HEK293 (cell line): ENCODE measurements at regions not wholly inside any gene's neighbourhood (a gene's known extent, or its start where the extent isn't known, plus 50 kb on each side); places are given as distances from the start of the nearest gene placed in this dataset.

Source experiments
- TF ChIP-seq, protein P1 (sequence below): fragments of 450-650 bp; formaldehyde crosslinking; IDR thresholded peaks from 2 replicates; pipeline ENCODE4 v1.5.1; 2016; ENCODE audit warnings: missing biosample characterization, missing genetic modification characterization
- TF ChIP-seq, protein P2 (sequence below): fragments of 450-650 bp; formaldehyde crosslinking; IDR thresholded peaks from 2 replicates; pipeline ENCODE4 v1.5.1; 2016; ENCODE audit warnings: missing biosample characterization, missing genetic modification characterization

DNA sequence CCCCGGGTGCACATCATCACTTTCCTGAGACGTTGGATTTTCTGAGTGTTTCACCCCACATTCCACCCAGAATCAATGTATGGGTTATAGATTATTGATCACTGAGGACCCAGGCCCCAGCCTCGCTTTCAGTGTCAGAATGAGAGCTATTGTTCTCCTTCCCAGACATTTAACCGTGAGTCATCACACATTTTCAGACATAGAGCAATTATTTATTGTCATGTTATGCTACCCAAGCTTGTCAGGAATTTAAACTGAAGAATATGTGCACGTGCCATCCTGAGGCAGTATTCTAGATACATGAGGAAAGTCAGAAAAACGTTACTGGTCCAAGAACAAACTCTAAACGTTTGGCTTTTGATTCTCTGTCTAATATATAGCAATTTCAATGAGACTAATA, 276.6 kb upstream of the ZNF507 start:
- TF ChIP-seq, protein P1, sequence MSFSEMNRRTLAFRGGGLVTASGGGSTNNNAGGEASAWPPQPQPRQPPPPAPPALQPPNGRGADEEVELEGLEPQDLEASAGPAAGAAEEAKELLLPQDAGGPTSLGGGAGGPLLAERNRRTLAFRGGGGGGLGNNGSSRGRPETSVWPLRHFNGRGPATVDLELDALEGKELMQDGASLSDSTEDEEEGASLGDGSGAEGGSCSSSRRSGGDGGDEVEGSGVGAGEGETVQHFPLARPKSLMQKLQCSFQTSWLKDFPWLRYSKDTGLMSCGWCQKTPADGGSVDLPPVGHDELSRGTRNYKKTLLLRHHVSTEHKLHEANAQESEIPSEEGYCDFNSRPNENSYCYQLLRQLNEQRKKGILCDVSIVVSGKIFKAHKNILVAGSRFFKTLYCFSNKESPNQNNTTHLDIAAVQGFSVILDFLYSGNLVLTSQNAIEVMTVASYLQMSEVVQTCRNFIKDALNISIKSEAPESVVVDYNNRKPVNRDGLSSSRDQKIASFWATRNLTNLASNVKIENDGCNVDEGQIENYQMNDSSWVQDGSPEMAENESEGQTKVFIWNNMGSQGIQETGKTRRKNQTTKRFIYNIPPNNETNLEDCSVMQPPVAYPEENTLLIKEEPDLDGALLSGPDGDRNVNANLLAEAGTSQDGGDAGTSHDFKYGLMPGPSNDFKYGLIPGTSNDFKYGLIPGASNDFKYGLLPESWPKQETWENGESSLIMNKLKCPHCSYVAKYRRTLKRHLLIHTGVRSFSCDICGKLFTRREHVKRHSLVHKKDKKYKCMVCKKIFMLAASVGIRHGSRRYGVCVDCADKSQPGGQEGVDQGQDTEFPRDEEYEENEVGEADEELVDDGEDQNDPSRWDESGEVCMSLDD (tag by site-specific recombination), result no peak
- TF ChIP-seq, protein P2, sequence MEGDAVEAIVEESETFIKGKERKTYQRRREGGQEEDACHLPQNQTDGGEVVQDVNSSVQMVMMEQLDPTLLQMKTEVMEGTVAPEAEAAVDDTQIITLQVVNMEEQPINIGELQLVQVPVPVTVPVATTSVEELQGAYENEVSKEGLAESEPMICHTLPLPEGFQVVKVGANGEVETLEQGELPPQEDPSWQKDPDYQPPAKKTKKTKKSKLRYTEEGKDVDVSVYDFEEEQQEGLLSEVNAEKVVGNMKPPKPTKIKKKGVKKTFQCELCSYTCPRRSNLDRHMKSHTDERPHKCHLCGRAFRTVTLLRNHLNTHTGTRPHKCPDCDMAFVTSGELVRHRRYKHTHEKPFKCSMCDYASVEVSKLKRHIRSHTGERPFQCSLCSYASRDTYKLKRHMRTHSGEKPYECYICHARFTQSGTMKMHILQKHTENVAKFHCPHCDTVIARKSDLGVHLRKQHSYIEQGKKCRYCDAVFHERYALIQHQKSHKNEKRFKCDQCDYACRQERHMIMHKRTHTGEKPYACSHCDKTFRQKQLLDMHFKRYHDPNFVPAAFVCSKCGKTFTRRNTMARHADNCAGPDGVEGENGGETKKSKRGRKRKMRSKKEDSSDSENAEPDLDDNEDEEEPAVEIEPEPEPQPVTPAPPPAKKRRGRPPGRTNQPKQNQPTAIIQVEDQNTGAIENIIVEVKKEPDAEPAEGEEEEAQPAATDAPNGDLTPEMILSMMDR (tag by site-specific recombination), result no peak
